ENCODE measurements at regions not wholly inside any gene's neighbourhood (a gene's known extent, or its start where the extent isn't known, plus 50 kb on each side); places are given as distances from the start of the nearest gene placed in this dataset.
"Not testable (repeated sequence)": the region's sequence is repeated elsewhere in the genome, so short reads cannot be mapped to it uniquely, and the experiment has no call there.

DNA sequence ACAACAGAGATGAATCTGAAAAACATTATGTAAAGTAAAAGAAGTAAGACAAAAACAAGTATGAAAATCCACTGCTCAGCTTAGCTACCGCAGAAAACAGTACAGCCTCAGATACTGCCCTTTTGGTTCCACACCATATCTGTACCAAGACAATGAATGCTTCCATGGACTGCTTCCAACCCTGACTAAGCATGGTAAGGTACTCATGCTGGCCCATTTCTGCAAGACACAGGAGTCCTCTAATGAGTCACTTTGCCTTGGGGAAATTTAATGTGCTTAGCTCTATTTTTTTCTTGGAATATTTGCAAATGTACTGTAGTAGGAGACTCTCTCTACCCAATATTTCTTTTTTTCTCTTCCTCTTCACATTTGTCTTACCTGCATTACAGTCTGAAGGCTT lies 931.7 kb upstream of the HS3ST1 start (continued):
- TF ChIP-seq, protein P1, sequence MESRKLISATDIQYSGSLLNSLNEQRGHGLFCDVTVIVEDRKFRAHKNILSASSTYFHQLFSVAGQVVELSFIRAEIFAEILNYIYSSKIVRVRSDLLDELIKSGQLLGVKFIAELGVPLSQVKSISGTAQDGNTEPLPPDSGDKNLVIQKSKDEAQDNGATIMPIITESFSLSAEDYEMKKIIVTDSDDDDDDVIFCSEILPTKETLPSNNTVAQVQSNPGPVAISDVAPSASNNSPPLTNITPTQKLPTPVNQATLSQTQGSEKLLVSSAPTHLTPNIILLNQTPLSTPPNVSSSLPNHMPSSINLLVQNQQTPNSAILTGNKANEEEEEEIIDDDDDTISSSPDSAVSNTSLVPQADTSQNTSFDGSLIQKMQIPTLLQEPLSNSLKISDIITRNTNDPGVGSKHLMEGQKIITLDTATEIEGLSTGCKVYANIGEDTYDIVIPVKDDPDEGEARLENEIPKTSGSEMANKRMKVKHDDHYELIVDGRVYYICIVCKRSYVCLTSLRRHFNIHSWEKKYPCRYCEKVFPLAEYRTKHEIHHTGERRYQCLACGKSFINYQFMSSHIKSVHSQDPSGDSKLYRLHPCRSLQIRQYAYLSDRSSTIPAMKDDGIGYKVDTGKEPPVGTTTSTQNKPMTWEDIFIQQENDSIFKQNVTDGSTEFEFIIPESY (IDR thresholded peaks at IDR 0.05) = no peak
- TF ChIP-seq RXRA (IDR thresholded peaks at IDR 0.05) (no peak), RAD21 (IDR thresholded peaks at IDR 0.05) (no peak), NR2F2 (IDR thresholded peaks at IDR 0.05) (no peak), SP1 (IDR thresholded peaks at IDR 0.05) (no peak), YY1 (IDR thresholded peaks at IDR 0.05) (no peak), GABPA (IDR thresholded peaks at IDR 0.05 in 1 of 2, conservative IDR thresholded peaks at IDR 0.05 in 1 of 2) (no peak), TAF1 (conservative IDR thresholded peaks at IDR 0.05) (no peak), JUND (IDR thresholded peaks at IDR 0.05) (no peak), HNF4A (conservative IDR thresholded peaks at IDR 0.05) (no peak)
- TF ChIP-seq, protein P2, sequence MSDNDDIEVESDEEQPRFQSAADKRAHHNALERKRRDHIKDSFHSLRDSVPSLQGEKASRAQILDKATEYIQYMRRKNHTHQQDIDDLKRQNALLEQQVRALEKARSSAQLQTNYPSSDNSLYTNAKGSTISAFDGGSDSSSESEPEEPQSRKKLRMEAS (IDR thresholded peaks at IDR 0.05) = no peak
- TF ChIP-seq, protein P3, sequence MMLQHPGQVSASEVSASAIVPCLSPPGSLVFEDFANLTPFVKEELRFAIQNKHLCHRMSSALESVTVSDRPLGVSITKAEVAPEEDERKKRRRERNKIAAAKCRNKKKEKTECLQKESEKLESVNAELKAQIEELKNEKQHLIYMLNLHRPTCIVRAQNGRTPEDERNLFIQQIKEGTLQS (IDR thresholded peaks at IDR 0.05) = no peak

DNA sequence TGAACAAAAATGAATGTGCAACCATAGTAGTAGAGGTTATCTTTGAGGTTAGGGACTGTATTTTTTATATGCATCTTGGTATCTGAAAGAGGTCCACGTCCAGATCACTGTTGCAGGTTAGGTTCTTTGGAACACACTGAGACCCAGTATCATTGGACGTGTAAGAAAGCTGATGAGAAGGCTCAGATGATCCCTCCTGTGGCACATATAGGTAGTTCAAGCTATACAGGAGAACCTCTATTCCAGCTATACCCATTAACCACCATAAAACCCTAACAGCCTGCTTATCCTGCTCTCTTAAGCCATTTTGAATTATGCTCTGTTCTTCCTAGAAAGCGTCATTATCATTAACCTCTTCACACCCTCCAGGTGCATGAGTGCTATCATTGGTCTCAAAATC lies 930.7 kb upstream of the HS3ST1 start:
- no peaks in the 10 kb centered on the region for H3K27me3 ChIP-seq (ENCODE audit: control insufficient read depth in 4 of 4, insufficient read depth in 4 of 4, low read length in 3 of 4)
- H3K9me3 ChIP-seq (ENCODE audit: control insufficient read depth in 4 of 4, low read length in 3 of 4) = no peaks in the 10 kb centered on the region
- H3K27ac ChIP-seq (ENCODE audit: low read depth in 1 of 2, low read length in 2 of 2) = no peak overlapping the region
- WGBS = 46% methylated on average over 3 of the region's 3 CpGs
- no peak for DNase-seq (ENCODE audit: low spot score)
- no peaks in the 10 kb centered on the region for H3K36me3 ChIP-seq (ENCODE audit: control insufficient read depth in 4 of 4, insufficient read depth in 3 of 4, low read depth in 1 of 4, low read length in 3 of 4)
- H3K9ac ChIP-seq (ENCODE audit: low read depth in 1 of 2, low read length in 2 of 2) = no peak overlapping the region
- no peaks in the 10 kb centered on the region for H3K4me1 ChIP-seq (ENCODE audit: control insufficient read depth in 4 of 4, insufficient read depth in 4 of 4, low read length in 3 of 4)
- TF ChIP-seq, protein P4, sequence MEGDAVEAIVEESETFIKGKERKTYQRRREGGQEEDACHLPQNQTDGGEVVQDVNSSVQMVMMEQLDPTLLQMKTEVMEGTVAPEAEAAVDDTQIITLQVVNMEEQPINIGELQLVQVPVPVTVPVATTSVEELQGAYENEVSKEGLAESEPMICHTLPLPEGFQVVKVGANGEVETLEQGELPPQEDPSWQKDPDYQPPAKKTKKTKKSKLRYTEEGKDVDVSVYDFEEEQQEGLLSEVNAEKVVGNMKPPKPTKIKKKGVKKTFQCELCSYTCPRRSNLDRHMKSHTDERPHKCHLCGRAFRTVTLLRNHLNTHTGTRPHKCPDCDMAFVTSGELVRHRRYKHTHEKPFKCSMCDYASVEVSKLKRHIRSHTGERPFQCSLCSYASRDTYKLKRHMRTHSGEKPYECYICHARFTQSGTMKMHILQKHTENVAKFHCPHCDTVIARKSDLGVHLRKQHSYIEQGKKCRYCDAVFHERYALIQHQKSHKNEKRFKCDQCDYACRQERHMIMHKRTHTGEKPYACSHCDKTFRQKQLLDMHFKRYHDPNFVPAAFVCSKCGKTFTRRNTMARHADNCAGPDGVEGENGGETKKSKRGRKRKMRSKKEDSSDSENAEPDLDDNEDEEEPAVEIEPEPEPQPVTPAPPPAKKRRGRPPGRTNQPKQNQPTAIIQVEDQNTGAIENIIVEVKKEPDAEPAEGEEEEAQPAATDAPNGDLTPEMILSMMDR (IDR thresholded peaks at IDR 0.05; ENCODE audit: low read depth, low read length, missing input control) = no peak
- TF ChIP-seq SP1 (IDR thresholded peaks at IDR 0.05) (no peak), JUND (IDR thresholded peaks at IDR 0.05) (no peak), NR2F2 (IDR thresholded peaks at IDR 0.05) (no peak), HNF4G (IDR thresholded peaks at IDR 0.05) (no peak), TAF1 (conservative IDR thresholded peaks at IDR 0.05) (no peak), FOXA2 (IDR thresholded peaks at IDR 0.05) (no peak), RAD21 (IDR thresholded peaks at IDR 0.05) (no peak), FOXA1 (IDR thresholded peaks at IDR 0.05) (no peak), EGR1 (IDR thresholded peaks at IDR 0.05; ENCODE audit: low read depth in 2 of 2) (no peak), YY1 (IDR thresholded peaks at IDR 0.05) (no peak), RXRA (IDR thresholded peaks at IDR 0.05) (no peak), HNF4A (conservative IDR thresholded peaks at IDR 0.05) (no peak), GABPA (IDR thresholded peaks at IDR 0.05 in 1 of 2, conservative IDR thresholded peaks at IDR 0.05 in 1 of 2) (no peak)
- TF ChIP-seq, protein P2 (IDR thresholded peaks at IDR 0.05) = no peak
- TF ChIP-seq, protein P1 (IDR thresholded peaks at IDR 0.05) = no peak
- TF ChIP-seq, protein P5, sequence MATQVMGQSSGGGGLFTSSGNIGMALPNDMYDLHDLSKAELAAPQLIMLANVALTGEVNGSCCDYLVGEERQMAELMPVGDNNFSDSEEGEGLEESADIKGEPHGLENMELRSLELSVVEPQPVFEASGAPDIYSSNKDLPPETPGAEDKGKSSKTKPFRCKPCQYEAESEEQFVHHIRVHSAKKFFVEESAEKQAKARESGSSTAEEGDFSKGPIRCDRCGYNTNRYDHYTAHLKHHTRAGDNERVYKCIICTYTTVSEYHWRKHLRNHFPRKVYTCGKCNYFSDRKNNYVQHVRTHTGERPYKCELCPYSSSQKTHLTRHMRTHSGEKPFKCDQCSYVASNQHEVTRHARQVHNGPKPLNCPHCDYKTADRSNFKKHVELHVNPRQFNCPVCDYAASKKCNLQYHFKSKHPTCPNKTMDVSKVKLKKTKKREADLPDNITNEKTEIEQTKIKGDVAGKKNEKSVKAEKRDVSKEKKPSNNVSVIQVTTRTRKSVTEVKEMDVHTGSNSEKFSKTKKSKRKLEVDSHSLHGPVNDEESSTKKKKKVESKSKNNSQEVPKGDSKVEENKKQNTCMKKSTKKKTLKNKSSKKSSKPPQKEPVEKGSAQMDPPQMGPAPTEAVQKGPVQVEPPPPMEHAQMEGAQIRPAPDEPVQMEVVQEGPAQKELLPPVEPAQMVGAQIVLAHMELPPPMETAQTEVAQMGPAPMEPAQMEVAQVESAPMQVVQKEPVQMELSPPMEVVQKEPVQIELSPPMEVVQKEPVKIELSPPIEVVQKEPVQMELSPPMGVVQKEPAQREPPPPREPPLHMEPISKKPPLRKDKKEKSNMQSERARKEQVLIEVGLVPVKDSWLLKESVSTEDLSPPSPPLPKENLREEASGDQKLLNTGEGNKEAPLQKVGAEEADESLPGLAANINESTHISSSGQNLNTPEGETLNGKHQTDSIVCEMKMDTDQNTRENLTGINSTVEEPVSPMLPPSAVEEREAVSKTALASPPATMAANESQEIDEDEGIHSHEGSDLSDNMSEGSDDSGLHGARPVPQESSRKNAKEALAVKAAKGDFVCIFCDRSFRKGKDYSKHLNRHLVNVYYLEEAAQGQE (IDR thresholded peaks at IDR 0.05) = no peak
- TF ChIP-seq, protein P3 (IDR thresholded peaks at IDR 0.05) = no peak
- H3K4me3 ChIP-seq (ENCODE audit: low read depth in 1 of 3, low read length in 3 of 3) = no peak overlapping the region

DNA sequence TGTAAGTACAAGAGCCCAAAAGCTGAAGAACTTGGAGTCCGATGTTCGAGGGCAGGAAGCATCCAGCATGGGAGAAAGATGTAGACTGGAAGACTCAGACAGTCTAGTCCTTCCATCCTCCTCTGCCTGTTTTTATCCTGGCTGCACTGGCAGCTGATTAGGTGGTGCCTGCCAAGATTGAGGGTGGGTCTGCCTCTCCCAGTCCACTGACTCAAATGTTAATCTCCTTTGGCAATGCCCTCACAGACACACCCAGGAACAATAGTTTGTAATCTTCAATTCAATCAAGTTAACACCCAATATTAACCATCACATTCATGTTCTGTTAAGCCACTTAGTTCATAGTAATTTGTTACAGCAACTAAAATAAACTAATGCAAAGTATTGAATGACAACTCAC lies 904.4 kb upstream of the HS3ST1 start:
- H3K27ac ChIP-seq (ENCODE audit: low read depth in 1 of 2, low read length in 2 of 2); H3K4me1 ChIP-seq (ENCODE audit: control insufficient read depth in 4 of 4, insufficient read depth in 4 of 4, low read length in 3 of 4); H3K9me3 ChIP-seq (ENCODE audit: control insufficient read depth in 4 of 4, low read length in 3 of 4); H3K9ac ChIP-seq (ENCODE audit: low read depth in 1 of 2, low read length in 2 of 2); H3K4me3 ChIP-seq (ENCODE audit: low read depth in 1 of 3, low read length in 3 of 3); H3K27me3 ChIP-seq (ENCODE audit: control insufficient read depth in 4 of 4, insufficient read depth in 4 of 4, low read length in 3 of 4); H3K36me3 ChIP-seq (ENCODE audit: control insufficient read depth in 4 of 4, insufficient read depth in 3 of 4, low read depth in 1 of 4, low read length in 3 of 4); DNase-seq (ENCODE audit: low spot score): not testable (repeated sequence)
- WGBS = 92% methylated on average over 2 of the region's 2 CpGs
